Heart left ventricle (tissue), 13 donors: ENCODE measurements at regions not wholly inside any gene's neighbourhood (a gene's known extent, or its start where the extent isn't known, plus 50 kb on each side); places are given as distances from the start of the nearest gene placed in this dataset.

Experiments used
- POLR2A ChIP-seq, 2 donors: fragments of 450-650 bp; IDR thresholded peaks; one replicate each; pipeline ENCODE4 v1.6.1; 2017; ENCODE audit warnings: antibody characterized with exemption in 2 of 2, mild to moderate bottlenecking in 2 of 2, moderate library complexity in 2 of 2
- TF ChIP-seq, protein P1 (sequence below), 12 donors: fragments of 200-600 bp; sonication (generic) in 4 of 12; IDR thresholded peaks; one replicate each; pipeline versions ENCODE4 v1.5.0 to v1.8.0; 2018 to 2022; ENCODE audit warnings: antibody characterized with exemption in 12 of 12, mild to moderate bottlenecking in 5 of 12
- donor health status: ischemic (EF 13 %, LVEDD 7.1; RV severe dilation, severe dysfunction).
- donor health status: DM: no; HTN: yes; CAD: no.
- donor health status: DM: no; HTN: no; CAD: no.
- donor health status: ischemic (EF 25% LVEDD 6.9; RV normal size, moderate dysfunction).
- donor health status: ischemic (EF 25% LVEDD 5.7; RV mildly dilated, moderate dysfunction).
- donor health status: ischemic (EF 35%, LVEDD 5.7; RV mildly dilated, moderate dysfunction).
- donor health status: nonischemic (EF 11% LVEDD 7.7; RV severe dilation, severe dysfunction).
- donor health status: DM: yes; HTN: yes; CAD: no.
- donor health status: PGD.
- donor health status: ischemic (EF 29% LVEDD 5.4; RV normal size, mild dysfunction).
- donor health status: nonischemic (EF 23%, LVEDD 6.1; RV moderate dilation, normal function).

GRCh38 chr17:83161298-83162034 is 82.1 kb downstream of the METRNL start:
- TF ChIP-seq, protein P1, sequence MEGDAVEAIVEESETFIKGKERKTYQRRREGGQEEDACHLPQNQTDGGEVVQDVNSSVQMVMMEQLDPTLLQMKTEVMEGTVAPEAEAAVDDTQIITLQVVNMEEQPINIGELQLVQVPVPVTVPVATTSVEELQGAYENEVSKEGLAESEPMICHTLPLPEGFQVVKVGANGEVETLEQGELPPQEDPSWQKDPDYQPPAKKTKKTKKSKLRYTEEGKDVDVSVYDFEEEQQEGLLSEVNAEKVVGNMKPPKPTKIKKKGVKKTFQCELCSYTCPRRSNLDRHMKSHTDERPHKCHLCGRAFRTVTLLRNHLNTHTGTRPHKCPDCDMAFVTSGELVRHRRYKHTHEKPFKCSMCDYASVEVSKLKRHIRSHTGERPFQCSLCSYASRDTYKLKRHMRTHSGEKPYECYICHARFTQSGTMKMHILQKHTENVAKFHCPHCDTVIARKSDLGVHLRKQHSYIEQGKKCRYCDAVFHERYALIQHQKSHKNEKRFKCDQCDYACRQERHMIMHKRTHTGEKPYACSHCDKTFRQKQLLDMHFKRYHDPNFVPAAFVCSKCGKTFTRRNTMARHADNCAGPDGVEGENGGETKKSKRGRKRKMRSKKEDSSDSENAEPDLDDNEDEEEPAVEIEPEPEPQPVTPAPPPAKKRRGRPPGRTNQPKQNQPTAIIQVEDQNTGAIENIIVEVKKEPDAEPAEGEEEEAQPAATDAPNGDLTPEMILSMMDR (IDR thresholded peaks at IDR 0.05) = no peak
- TF ChIP-seq POLR2A (IDR thresholded peaks at IDR 0.05) = no peak
